Esophagus muscularis mucosa (tissue), 4 donors: ENCODE measurements at regions not wholly inside any gene's neighbourhood (a gene's known extent, or its start where the extent isn't known, plus 50 kb on each side); places are given as distances from the start of the nearest gene placed in this dataset.
"Not testable (repeated sequence)": the region's sequence is repeated elsewhere in the genome, so short reads cannot be mapped to it uniquely, and the experiment has no call there.

Source experiments
- DNase-seq: peaks from one replicate; pipeline ENCODE4 v3.0.0-alpha.2; 2017; ENCODE audit errors: extremely low spot score
- H3K27ac ChIP-seq, 4 donors: fragments of 200-600 bp; sonication (generic); replicated peaks in 1 of 4; 1 replicate in 3 of 4; 2 replicates in 1 of 4; pipeline ENCODE4 v1.5.1; 2016 to 2019; ENCODE audit warnings: mild to moderate bottlenecking in 1 of 4
- H3K27me3 ChIP-seq, 4 donors: fragments of 200-600 bp; sonication (generic); one replicate each; pipeline versions ENCODE4 v1.5.1 to v1.6.0; 2016 to 2019
- H3K36me3 ChIP-seq, 4 donors: fragments of 200-600 bp; sonication (generic); one replicate each; pipeline ENCODE4 v1.5.1; 2016 to 2019
- H3K4me1 ChIP-seq, 4 donors: fragments of 200-600 bp; sonication (generic); one replicate each; pipeline ENCODE4 v1.5.1; 2016 to 2019
- H3K4me3 ChIP-seq, 4 donors: fragments of 200-600 bp; sonication (generic); 1 replicate in 2 of 4; 2 replicates in 2 of 4; pipeline ENCODE4 v1.5.1; 2016 to 2019; ENCODE audit warnings: mild to moderate bottlenecking in 4 of 4, moderate library complexity in 1 of 4
- H3K9me3 ChIP-seq, 4 donors: fragments of 200-600 bp; sonication (generic); 1 replicate in 3 of 4; 2 replicates in 1 of 4; pipeline ENCODE4 v1.5.1; 2016 to 2019
- CTCF ChIP-seq, 3 experiments: fragments of 200-600 bp in 2 of 3; fragments of 450-650 bp in 1 of 3; sonication (generic) in 2 of 3; IDR thresholded peaks; one replicate each; pipeline ENCODE4 v1.5.1; 2017 to 2019; ENCODE audit warnings: antibody characterized with exemption in 3 of 3, mild to moderate bottlenecking in 2 of 3, moderate library complexity in 1 of 3
- EP300 ChIP-seq: sonication (generic); formaldehyde crosslinking; IDR thresholded peaks from one replicate; pipeline ENCODE4 v1.6.1; 2017; ENCODE audit warnings: antibody characterized with exemption
- POLR2A ChIP-seq: fragments of 450-650 bp; IDR thresholded peaks from one replicate; pipeline ENCODE4 v1.6.1; 2017; ENCODE audit warnings: antibody characterized with exemption, moderate library complexity, mild to moderate bottlenecking, low read depth
- POLR2AphosphoS5 ChIP-seq, 2 donors: sonication (generic); formaldehyde crosslinking; IDR thresholded peaks; one replicate each; pipeline ENCODE4 v1.6.1; 2017; ENCODE audit warnings: antibody characterized with exemption in 2 of 2
- WGBS: methylation state at CpG from one replicate; pipeline ENCODE4 v1.1.5; 2018; 5-methylcytosine and 5-hydroxymethylcytosine counted together
- intact Hi-C: fragments of 100-400 bp; cut with DNase I; formaldehyde crosslinking; loops from one replicate; pipeline ENCODE4 v1.15.1; 2023

GRCh38 chr3:15903759-15904720 is 106.3 kb upstream of the ANKRD28 start:
- Histone ChIP-seq H3K27ac (peak overlapping the region; percentile 76 to 82 (median 80)), H3K9me3 (no peaks in the 10 kb centered on the region), H3K4me1 (peaks cover 15 to 25% (median 22%) of the 10 kb centered on the region in 4 donors), H3K4me3 (no peak overlapping the region), H3K36me3 (no peaks in the 10 kb centered on the region), H3K27me3 (no peaks in the 10 kb centered on the region)
- 69% methylated on average over 7 of the region's 7 CpGs for WGBS
- TF ChIP-seq CTCF (IDR thresholded peaks at IDR 0.05) (no peak), POLR2AphosphoS5 (IDR thresholded peaks at IDR 0.05) (peak in 1 of 2 donors; percentile 31)
- peak; percentile 62 for DNase-seq
- intact Hi-C loops, result no loop called here

- 79% methylated on average over 1 of the region's 1 CpG for WGBS
- intact Hi-C loops, result no loop called here
- TF ChIP-seq POLR2A (no peak), POLR2AphosphoS5 (IDR thresholded peaks at IDR 0.05) (no peak), EP300 (no peak), CTCF (IDR thresholded peaks at IDR 0.05) (no peak)
- Histone ChIP-seq H3K27me3 (no peaks in the 10 kb centered on the region), H3K9me3 (no peaks in the 10 kb centered on the region), H3K4me1 (peaks cover 15 to 25% (median 22%) of the 10 kb centered on the region in 4 donors), H3K4me3 (no peak overlapping the region), H3K36me3 (no peaks in the 10 kb centered on the region), H3K27ac (no peak overlapping the region)
- DNase-seq, result peak; percentile 60
These were observed 107.3 kb upstream of the ANKRD28 start for GRCh38 chr3:15905041-15905440.

DNA sequence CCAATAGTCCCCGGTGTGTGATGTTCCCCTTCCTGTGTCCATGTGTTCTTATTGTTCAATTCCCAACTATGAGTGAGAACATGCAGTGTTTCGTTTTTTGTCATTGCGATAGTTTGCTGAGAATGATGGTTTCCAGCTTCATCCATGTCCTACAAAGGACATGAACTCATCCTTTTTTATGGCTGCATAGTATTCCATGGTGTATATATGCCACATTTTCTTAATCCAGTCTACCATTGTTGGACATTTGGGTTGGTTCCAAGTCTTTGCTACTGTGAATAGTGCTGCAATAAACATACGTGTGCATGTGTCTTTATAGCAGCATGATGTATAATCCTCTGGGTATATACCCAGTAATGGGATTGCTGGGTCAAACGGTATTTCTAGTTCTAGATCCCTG is 109.6 kb upstream of the ANKRD28 start:
- H3K27me3 ChIP-seq, H3K9me3 ChIP-seq, H3K4me3 ChIP-seq, DNase-seq, H3K36me3 ChIP-seq, intact Hi-C loops, H3K27ac ChIP-seq: not testable (repeated sequence)
- WGBS, result 91% methylated on average over 5 of the region's 5 CpGs
- peaks cover 15 to 21% (median 20%) of the 10 kb centered on the region in 4 donors for H3K4me1 ChIP-seq

DNA sequence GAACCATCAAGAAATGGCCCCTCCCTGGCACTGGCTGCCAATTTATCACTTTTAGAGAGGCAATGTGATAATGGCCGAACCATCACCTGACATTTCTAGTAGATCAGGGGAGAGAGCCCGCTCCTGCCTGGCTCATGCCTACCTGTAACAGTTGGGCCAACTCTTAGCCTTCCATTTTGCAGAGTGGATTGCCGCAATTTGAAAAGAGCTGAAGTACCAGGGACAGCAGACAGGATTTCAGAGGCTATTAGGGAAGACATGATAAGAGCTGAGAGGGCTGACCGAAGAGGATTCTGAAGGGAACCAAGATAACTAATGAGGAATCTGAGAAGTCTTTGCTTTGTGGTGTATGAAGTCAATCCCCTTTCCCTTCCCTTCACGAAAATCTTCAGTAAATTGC is 121.2 kb upstream of the ANKRD28 start:
- DNase-seq, result no peak
- Histone ChIP-seq H3K4me3 (no peak overlapping the region), H3K27ac (no peak overlapping the region), H3K27me3 (no peaks in the 10 kb centered on the region), H3K4me1 (no peaks in the 10 kb centered on the region), H3K36me3 (no peaks in the 10 kb centered on the region), H3K9me3 (no peaks in the 10 kb centered on the region)
- TF ChIP-seq POLR2AphosphoS5 (IDR thresholded peaks at IDR 0.05) (no peak), EP300 (no peak), POLR2A (no peak), CTCF (IDR thresholded peaks at IDR 0.05) (no peak)
- WGBS, result 77% methylated on average over 5 of the region's 5 CpGs
- intact Hi-C loops, result no loop called here

DNA sequence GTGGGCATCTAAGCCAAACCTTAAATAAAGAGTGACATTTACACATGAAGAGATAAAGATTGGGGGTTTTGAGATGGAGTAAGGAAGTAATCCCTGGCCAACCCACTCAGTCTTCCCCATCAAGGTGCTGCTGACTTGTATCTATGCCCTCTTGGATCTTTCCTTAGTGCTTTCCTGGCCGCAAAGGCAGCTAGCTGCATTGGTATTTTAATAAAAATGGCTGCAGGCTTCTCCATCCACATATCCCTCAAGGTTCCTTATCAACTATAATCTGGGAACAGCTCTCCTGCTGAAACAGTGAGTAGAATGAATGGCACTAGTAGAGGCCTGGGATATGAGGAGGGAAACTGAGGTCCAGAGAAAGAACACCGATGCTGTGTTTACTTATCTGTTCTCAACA is 122.2 kb upstream of the ANKRD28 start:
- H3K4me3 ChIP-seq, result no peak overlapping the region
- DNase-seq, result peak; percentile 90
- H3K27me3 ChIP-seq, result no peaks in the 10 kb centered on the region
- TF ChIP-seq POLR2AphosphoS5 (IDR thresholded peaks at IDR 0.05) (no peak), CTCF (IDR thresholded peaks at IDR 0.05) (no peak), EP300 (no peak), POLR2A (no peak)
- H3K9me3 ChIP-seq, result no peaks in the 10 kb centered on the region
- H3K27ac ChIP-seq, result no peak overlapping the region
- H3K4me1 ChIP-seq, result no peaks in the 10 kb centered on the region
- WGBS, result 86% methylated on average over 2 of the region's 2 CpGs
- intact Hi-C loops, result no loop called here
- H3K36me3 ChIP-seq, result no peaks in the 10 kb centered on the region
